Esophagus squamous epithelium (tissue), 4 donors: ENCODE measurements at regions not wholly inside any gene's neighbourhood (a gene's known extent, or its start where the extent isn't known, plus 50 kb on each side); places are given as distances from the start of the nearest gene placed in this dataset.

Experiments
- CTCF ChIP-seq, 6 experiments: fragments of 450-650 bp in 4 of 6; fragments of 200-600 bp in 2 of 6; sonication (generic) in 2 of 6; IDR thresholded peaks; one replicate each; pipeline ENCODE4 v1.5.1; 2016 to 2019; ENCODE audit warnings: antibody characterized with exemption in 6 of 6, mild to moderate bottlenecking in 4 of 6, moderate library complexity in 4 of 6
- POLR2A ChIP-seq, 4 donors: fragments of 450-650 bp; IDR thresholded peaks; one replicate each; pipeline ENCODE4 v1.6.1; 2017; ENCODE audit warnings: antibody characterized with exemption in 4 of 4, mild to moderate bottlenecking in 4 of 4, moderate library complexity in 3 of 4

GRCh38 chr1:181872562-181872961 is 188.9 kb downstream of the ZNF648 start:
- no peak for TF ChIP-seq CTCF (IDR thresholded peaks at IDR 0.05)
- TF ChIP-seq POLR2A (IDR thresholded peaks at IDR 0.05), result no peak
